GM18502 (cell line): ENCODE measurements at regions not wholly inside any gene's neighbourhood (a gene's known extent, or its start where the extent isn't known, plus 50 kb on each side); places are given as distances from the start of the nearest gene placed in this dataset.
A peak's percentile ranks its signal among the peaks of the same experiment; 100 is the strongest.

ENCODE experiments used
- ATAC-seq: cut with Tn5 transposase; IDR thresholded peaks from one replicate; pipeline ENCODE4 v1.9.1; 2021; ENCODE audit warnings: mild to moderate bottlenecking; ENCODE audit not compliant: unreplicated experiment, poor library complexity

GRCh38 chr5:142479150-142479549 lies 154.3 kb upstream of the SPRY4 start:
- ATAC-seq = no peak

- no peak for ATAC-seq
Observed at GRCh38 chr5:142478113-142478512, 153.3 kb upstream of the SPRY4 start.

GRCh38 chr5:142475102-142475513 lies 150.3 kb upstream of the SPRY4 start:
- no peak for ATAC-seq

GRCh38 chr5:142474431-142475094 lies 149.7 kb upstream of the SPRY4 start:
- ATAC-seq = no peak

GRCh38 chr5:142473038-142473437 lies 148.2 kb upstream of the SPRY4 start:
- no peak for ATAC-seq

GRCh38 chr5:142472306-142472951 lies 147.6 kb upstream of the SPRY4 start:
- ATAC-seq = peak; percentile 46

GRCh38 chr5:142466195-142466971 lies 141.6 kb upstream of the SPRY4 start:
- no peak for ATAC-seq

- no peak for ATAC-seq
Observed at GRCh38 chr5:142465476-142465875, 140.7 kb upstream of the SPRY4 start.

GRCh38 chr5:142463904-142464303 lies 139.1 kb upstream of the SPRY4 start:
- ATAC-seq = no peak

GRCh38 chr5:142461028-142461590 lies 136.3 kb upstream of the SPRY4 start:
- no peak for ATAC-seq

GRCh38 chr5:142459209-142459608 lies 134.4 kb upstream of the SPRY4 start:
- ATAC-seq = no peak

- no peak for ATAC-seq
Observed at GRCh38 chr5:142455856-142456255, 131.0 kb upstream of the SPRY4 start.

- ATAC-seq = no peak
Observed at GRCh38 chr5:142453932-142454331, 129.1 kb upstream of the SPRY4 start.

GRCh38 chr5:142450419-142450818 lies 125.6 kb upstream of the SPRY4 start:
- ATAC-seq = no peak

- ATAC-seq = no peak
Observed at GRCh38 chr5:142447887-142448286, 123.1 kb upstream of the SPRY4 start.

GRCh38 chr5:142446960-142447279 lies 122.1 kb upstream of the SPRY4 start:
- no peak for ATAC-seq

- no peak for ATAC-seq
Observed at GRCh38 chr5:142446131-142446959, 121.5 kb upstream of the SPRY4 start.

- ATAC-seq = no peak
Observed at GRCh38 chr5:142445266-142445665, 120.4 kb upstream of the SPRY4 start.

- ATAC-seq = no peak
Observed at GRCh38 chr5:142441616-142442015, 116.8 kb upstream of the SPRY4 start.

- no peak for ATAC-seq
Observed at GRCh38 chr5:142439207-142439860, 114.5 kb upstream of the SPRY4 start.
